ENCODE measurements at regions not wholly inside any gene's neighbourhood (a gene's known extent, or its start where the extent isn't known, plus 50 kb on each side); places are given as distances from the start of the nearest gene placed in this dataset.

DNA sequence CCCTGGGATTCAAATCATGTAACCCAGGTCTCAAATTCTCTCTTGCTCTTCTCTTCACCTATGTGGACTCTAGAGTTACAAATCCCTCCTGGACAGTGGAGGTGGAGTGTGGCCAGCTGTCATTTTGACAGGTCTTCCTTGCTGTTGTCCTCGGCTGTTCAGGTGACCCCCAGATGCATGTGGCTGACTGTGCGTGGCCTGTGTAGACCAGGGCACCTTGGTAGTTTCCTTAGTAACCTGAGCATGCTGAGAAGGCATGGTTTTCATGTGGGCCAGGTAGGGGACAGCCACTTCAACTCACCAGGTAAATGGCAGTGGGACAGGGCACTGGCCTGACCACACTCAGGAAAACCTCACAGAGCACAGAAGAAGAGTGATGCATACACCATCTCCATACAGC, 155.0 kb upstream of the TSHZ3 start:
- H3K9me3 ChIP-seq (replicated peaks; ENCODE audit: low read length) = no peaks in the 10 kb centered on the region
- H3K27me3 ChIP-seq (ENCODE audit: control insufficient read depth, insufficient read depth, low read length) = no peaks in the 10 kb centered on the region
- no peaks in the 10 kb centered on the region for H3K4me1 ChIP-seq (ENCODE audit: control insufficient read depth, insufficient read depth, low read length)
- no peaks in the 10 kb centered on the region for H3K36me3 ChIP-seq (ENCODE audit: insufficient read depth, low read length)
- H3K4me2 ChIP-seq (ENCODE audit: low read length) = no peak overlapping the region
- no peak overlapping the region for H3K4me3 ChIP-seq (ENCODE audit: low read length)
- no peak overlapping the region for H3K9ac ChIP-seq (ENCODE audit: low read depth, low read length)

- no peaks in the 10 kb centered on the region for H3K27me3 ChIP-seq (ENCODE audit: control insufficient read depth, insufficient read depth, low read length)
- no peak overlapping the region for H3K9ac ChIP-seq (ENCODE audit: low read depth, low read length)
- no peaks in the 10 kb centered on the region for H3K36me3 ChIP-seq (ENCODE audit: insufficient read depth, low read length)
- no peak overlapping the region for H3K4me2 ChIP-seq (ENCODE audit: low read length)
- H3K4me1 ChIP-seq (ENCODE audit: control insufficient read depth, insufficient read depth, low read length) = no peaks in the 10 kb centered on the region
- H3K9me3 ChIP-seq (replicated peaks; ENCODE audit: low read length) = no peaks in the 10 kb centered on the region
- H3K4me3 ChIP-seq (ENCODE audit: low read length) = no peak overlapping the region
Measured at GRCh38 chr19:31505596-31505910, 156.3 kb upstream of the TSHZ3 start.

DNA sequence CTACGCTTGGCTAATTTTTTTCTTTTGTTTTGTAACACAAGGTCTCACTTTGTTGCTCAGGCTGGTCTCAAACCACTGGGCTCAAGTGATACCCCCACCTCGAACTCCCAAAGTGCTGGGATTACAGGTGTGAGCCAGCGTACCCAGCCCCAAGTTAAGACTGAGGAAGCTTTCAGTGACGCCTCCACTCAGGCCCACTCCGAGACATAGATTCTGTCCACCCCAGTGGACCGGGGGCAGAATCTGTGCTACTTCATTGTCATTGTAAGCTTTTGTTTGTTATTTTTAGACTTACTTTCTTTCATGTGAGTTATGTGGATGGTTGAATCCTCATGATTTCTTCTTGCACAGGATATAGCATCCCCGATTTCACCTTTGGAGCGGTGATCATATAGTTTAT, 156.9 kb upstream of the TSHZ3 start:
- Histone ChIP-seq H3K9ac (ENCODE audit: low read depth, low read length) (no peak overlapping the region), H3K36me3 (ENCODE audit: insufficient read depth, low read length) (no peaks in the 10 kb centered on the region), H3K4me2 (ENCODE audit: low read length) (no peak overlapping the region), H3K4me1 (ENCODE audit: control insufficient read depth, insufficient read depth, low read length) (no peaks in the 10 kb centered on the region), H3K4me3 (ENCODE audit: low read length) (no peak overlapping the region), H3K27me3 (ENCODE audit: control insufficient read depth, insufficient read depth, low read length) (no peaks in the 10 kb centered on the region), H3K9me3 (replicated peaks; ENCODE audit: low read length) (no peaks in the 10 kb centered on the region)

- no peaks in the 10 kb centered on the region for H3K9me3 ChIP-seq (replicated peaks; ENCODE audit: low read length)
- H3K9ac ChIP-seq (ENCODE audit: low read depth, low read length) = no peak overlapping the region
- H3K4me2 ChIP-seq (ENCODE audit: low read length) = no peak overlapping the region
- H3K4me3 ChIP-seq (ENCODE audit: low read length) = no peak overlapping the region
- H3K27me3 ChIP-seq (ENCODE audit: control insufficient read depth, insufficient read depth, low read length) = peaks cover 3% of the 10 kb centered on the region
- H3K4me1 ChIP-seq (ENCODE audit: control insufficient read depth, insufficient read depth, low read length) = no peaks in the 10 kb centered on the region
- H3K36me3 ChIP-seq (ENCODE audit: insufficient read depth, low read length) = no peaks in the 10 kb centered on the region
Measured at GRCh38 chr19:31510635-31511034, 161.4 kb upstream of the TSHZ3 start.

- Histone ChIP-seq H3K4me1 (ENCODE audit: control insufficient read depth, insufficient read depth, low read length) (no peaks in the 10 kb centered on the region), H3K9ac (ENCODE audit: low read depth, low read length) (no peak overlapping the region), H3K4me3 (ENCODE audit: low read length) (no peak overlapping the region), H3K9me3 (replicated peaks; ENCODE audit: low read length) (no peaks in the 10 kb centered on the region), H3K27me3 (ENCODE audit: control insufficient read depth, insufficient read depth, low read length) (peaks cover 3% of the 10 kb centered on the region), H3K4me2 (ENCODE audit: low read length) (no peak overlapping the region), H3K36me3 (ENCODE audit: insufficient read depth, low read length) (no peaks in the 10 kb centered on the region)
Measured at GRCh38 chr19:31511098-31511497, 161.9 kb upstream of the TSHZ3 start.

DNA sequence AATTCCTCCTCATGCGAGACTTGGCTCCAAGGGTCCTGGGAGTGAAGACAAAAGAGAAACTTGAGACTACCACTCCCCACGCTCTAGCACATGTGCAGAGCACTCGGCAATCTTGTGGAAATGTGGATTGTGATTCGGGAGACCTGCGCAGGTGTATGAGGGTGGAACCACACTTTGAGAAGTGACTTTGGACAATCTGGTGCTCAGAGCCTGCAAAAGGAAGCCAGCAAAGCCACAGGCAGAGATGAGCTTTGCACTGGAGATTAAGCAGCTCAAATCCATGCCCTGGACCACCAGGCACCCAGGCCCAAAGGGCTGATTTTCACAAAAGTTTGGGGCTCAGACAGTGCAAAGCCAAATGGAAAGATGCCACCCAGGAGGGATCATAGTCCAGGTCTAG, 162.5 kb upstream of the TSHZ3 start:
- H3K9ac ChIP-seq (ENCODE audit: low read depth, low read length) = no peak overlapping the region
- no peak overlapping the region for H3K4me2 ChIP-seq (ENCODE audit: low read length)
- peaks cover 3% of the 10 kb centered on the region for H3K27me3 ChIP-seq (ENCODE audit: control insufficient read depth, insufficient read depth, low read length)
- H3K36me3 ChIP-seq (ENCODE audit: insufficient read depth, low read length) = no peaks in the 10 kb centered on the region
- H3K4me3 ChIP-seq (ENCODE audit: low read length) = no peak overlapping the region
- H3K4me1 ChIP-seq (ENCODE audit: control insufficient read depth, insufficient read depth, low read length) = no peaks in the 10 kb centered on the region
- no peaks in the 10 kb centered on the region for H3K9me3 ChIP-seq (replicated peaks; ENCODE audit: low read length)

- H3K4me2 ChIP-seq (ENCODE audit: low read length) = no peak overlapping the region
- no peak overlapping the region for H3K4me3 ChIP-seq (ENCODE audit: low read length)
- H3K36me3 ChIP-seq (ENCODE audit: insufficient read depth, low read length) = no peaks in the 10 kb centered on the region
- no peaks in the 10 kb centered on the region for H3K4me1 ChIP-seq (ENCODE audit: control insufficient read depth, insufficient read depth, low read length)
- H3K9ac ChIP-seq (ENCODE audit: low read depth, low read length) = no peak overlapping the region
- peaks cover 3% of the 10 kb centered on the region for H3K27me3 ChIP-seq (ENCODE audit: control insufficient read depth, insufficient read depth, low read length)
- H3K9me3 ChIP-seq (replicated peaks; ENCODE audit: low read length) = no peaks in the 10 kb centered on the region
Measured at GRCh38 chr19:31512181-31512970, 163.1 kb upstream of the TSHZ3 start.

DNA sequence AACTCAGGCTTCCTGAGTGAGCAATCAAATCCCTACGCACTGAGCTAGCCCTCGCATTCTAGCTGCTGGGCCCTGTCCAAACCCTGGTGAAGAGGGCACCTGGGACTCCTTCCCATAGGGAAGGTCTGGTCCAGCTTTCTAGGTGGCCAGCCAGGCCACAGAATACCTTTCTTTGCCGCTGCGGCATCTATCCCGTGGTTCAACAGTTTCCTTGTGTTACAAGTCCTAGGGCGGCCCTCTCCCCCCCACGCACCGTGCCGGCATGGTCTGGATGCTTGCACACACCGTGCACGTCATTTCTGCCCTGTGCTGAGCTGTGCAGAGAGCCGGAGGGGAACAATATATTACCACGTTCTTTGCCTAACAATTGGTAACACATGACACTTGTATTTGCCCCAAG, 164.6 kb upstream of the TSHZ3 start:
- H3K36me3 ChIP-seq (ENCODE audit: insufficient read depth, low read length) = no peaks in the 10 kb centered on the region
- no peak overlapping the region for H3K9ac ChIP-seq (ENCODE audit: low read depth, low read length)
- H3K27me3 ChIP-seq (ENCODE audit: control insufficient read depth, insufficient read depth, low read length) = peaks cover 3% of the 10 kb centered on the region
- no peak overlapping the region for H3K4me3 ChIP-seq (ENCODE audit: low read length)
- no peaks in the 10 kb centered on the region for H3K9me3 ChIP-seq (replicated peaks; ENCODE audit: low read length)
- no peak overlapping the region for H3K4me2 ChIP-seq (ENCODE audit: low read length)
- no peaks in the 10 kb centered on the region for H3K4me1 ChIP-seq (ENCODE audit: control insufficient read depth, insufficient read depth, low read length)

DNA sequence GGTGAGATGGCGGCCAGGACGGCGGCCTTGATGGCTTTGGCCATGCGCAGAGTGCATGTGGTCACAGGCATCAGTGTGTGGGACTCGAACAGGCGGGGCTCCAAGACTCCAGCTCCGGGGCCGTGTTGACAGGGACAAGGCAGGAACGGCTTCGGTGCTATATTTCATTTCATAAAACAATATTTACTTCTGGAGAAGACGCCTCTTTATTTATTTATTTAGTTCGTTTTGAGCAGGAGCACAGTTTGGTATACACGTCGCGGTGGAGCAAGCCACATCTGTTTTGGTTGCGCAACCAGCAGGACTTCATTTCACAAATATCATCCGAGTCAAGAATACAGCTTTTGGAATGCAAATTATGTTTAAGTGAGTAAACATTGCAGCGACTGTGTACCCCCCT, 166.7 kb upstream of the TSHZ3 start:
- H3K27me3 ChIP-seq (ENCODE audit: control insufficient read depth, insufficient read depth, low read length) = peaks cover 3% of the 10 kb centered on the region
- no peaks in the 10 kb centered on the region for H3K9me3 ChIP-seq (replicated peaks; ENCODE audit: low read length)
- H3K36me3 ChIP-seq (ENCODE audit: insufficient read depth, low read length) = no peaks in the 10 kb centered on the region
- no peaks in the 10 kb centered on the region for H3K4me1 ChIP-seq (ENCODE audit: control insufficient read depth, insufficient read depth, low read length)
- H3K4me2 ChIP-seq (ENCODE audit: low read length) = no peak overlapping the region
- no peak overlapping the region for H3K4me3 ChIP-seq (ENCODE audit: low read length)
- no peak overlapping the region for H3K9ac ChIP-seq (ENCODE audit: low read depth, low read length)

DNA sequence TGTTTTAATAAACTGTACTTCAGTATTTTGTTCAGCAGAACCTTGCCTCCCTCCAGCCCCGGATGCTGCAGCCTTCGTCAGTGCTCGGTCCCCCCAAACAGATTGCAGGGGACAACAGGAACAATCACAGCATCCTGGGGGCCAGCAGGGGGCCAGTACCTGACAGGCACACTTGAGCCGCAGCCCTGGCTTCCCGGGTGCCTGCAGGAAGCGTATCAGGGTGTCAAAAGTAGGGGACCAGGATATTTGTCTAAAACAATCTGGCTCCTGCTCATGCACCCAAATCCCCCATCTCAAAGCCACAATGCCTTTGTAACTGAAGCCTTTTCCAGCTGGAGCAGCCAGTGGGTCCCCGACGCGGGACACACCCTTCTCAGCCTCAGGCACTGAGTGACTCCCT, 167.5 kb upstream of the TSHZ3 start:
- no peak overlapping the region for H3K4me2 ChIP-seq (ENCODE audit: low read length)
- no peak overlapping the region for H3K9ac ChIP-seq (ENCODE audit: low read depth, low read length)
- peaks cover under 1% of the 10 kb centered on the region for H3K27me3 ChIP-seq (ENCODE audit: control insufficient read depth, insufficient read depth, low read length)
- no peak overlapping the region for H3K4me3 ChIP-seq (ENCODE audit: low read length)
- H3K36me3 ChIP-seq (ENCODE audit: insufficient read depth, low read length) = no peaks in the 10 kb centered on the region
- no peaks in the 10 kb centered on the region for H3K9me3 ChIP-seq (replicated peaks; ENCODE audit: low read length)
- no peaks in the 10 kb centered on the region for H3K4me1 ChIP-seq (ENCODE audit: control insufficient read depth, insufficient read depth, low read length)

GRCh38 chr19:31517224-31518180, 168.3 kb upstream of the TSHZ3 start:
- H3K4me1 ChIP-seq (ENCODE audit: control insufficient read depth, insufficient read depth, low read length) = no peaks in the 10 kb centered on the region
- no peak overlapping the region for H3K4me3 ChIP-seq (ENCODE audit: low read length)
- no peaks in the 10 kb centered on the region for H3K9me3 ChIP-seq (replicated peaks; ENCODE audit: low read length)
- no peaks in the 10 kb centered on the region for H3K36me3 ChIP-seq (ENCODE audit: insufficient read depth, low read length)
- H3K27me3 ChIP-seq (ENCODE audit: control insufficient read depth, insufficient read depth, low read length) = no peaks in the 10 kb centered on the region
- no peak overlapping the region for H3K9ac ChIP-seq (ENCODE audit: low read depth, low read length)
- H3K4me2 ChIP-seq (ENCODE audit: low read length) = no peak overlapping the region

Data from skeletal muscle satellite cell (primary cell).